GM18861 (cell line): ENCODE measurements at regions not wholly inside any gene's neighbourhood (a gene's known extent, or its start where the extent isn't known, plus 50 kb on each side); places are given as distances from the start of the nearest gene placed in this dataset.

ENCODE experiments used
- ATAC-seq: cut with Tn5 transposase; IDR thresholded peaks from one replicate; pipeline ENCODE4 v1.9.1; 2021; ENCODE audit not compliant: unreplicated experiment

DNA sequence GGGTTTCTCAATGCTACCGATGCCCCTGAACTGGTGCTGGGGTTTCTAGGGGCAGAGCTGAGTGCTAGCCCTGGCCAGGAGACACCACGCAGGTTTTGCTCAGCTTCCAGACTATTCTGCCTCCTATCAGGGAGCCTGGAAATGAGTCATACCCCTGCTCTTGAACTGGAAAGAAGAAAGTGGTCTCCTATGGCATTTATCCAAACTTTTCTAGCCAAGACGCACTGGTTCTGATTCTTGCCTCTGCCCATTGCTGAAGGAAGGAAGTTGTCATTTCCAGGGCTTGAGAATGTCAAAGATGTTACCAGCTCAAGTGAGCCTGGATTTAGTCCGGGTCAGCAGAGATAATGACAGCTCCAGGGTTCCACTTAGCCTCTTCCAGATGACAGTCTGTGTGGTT, 561.9 kb downstream of the CDK5RAP2 start:
- no peak for ATAC-seq

DNA sequence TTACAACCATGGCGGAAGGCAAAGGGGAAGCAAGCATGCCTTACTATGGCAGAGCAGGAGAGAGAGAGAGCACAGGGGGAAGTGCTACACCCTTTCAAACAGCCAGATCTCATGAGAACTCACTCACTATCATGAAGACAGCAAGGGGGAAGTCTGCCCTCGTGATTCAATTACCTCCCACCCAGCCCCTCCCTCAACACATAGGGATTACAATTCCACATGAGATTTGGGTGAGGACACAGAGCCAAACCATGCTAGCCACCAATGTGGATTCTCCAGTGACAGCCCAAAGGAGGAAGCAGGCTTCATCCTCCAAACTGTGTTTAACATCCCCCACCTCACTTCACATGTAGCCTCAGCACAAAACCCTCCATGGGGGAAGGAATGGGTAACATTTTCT, 563.7 kb downstream of the CDK5RAP2 start:
- ATAC-seq, result no peak

- ATAC-seq, result no peak
Measured at GRCh38 chr9:120014796-120015195, 565.2 kb downstream of the CDK5RAP2 start.

- no peak for ATAC-seq
Measured at GRCh38 chr9:120009856-120010255, 570.1 kb downstream of the CDK5RAP2 start.

- no peak for ATAC-seq
Measured at GRCh38 chr9:120001536-120001935, 578.4 kb downstream of the CDK5RAP2 start.

GRCh38 chr9:119998614-119999013, 581.4 kb downstream of the CDK5RAP2 start:
- ATAC-seq, result no peak

- ATAC-seq, result no peak
Measured at GRCh38 chr9:119991797-119992196, 588.2 kb downstream of the CDK5RAP2 start.

DNA sequence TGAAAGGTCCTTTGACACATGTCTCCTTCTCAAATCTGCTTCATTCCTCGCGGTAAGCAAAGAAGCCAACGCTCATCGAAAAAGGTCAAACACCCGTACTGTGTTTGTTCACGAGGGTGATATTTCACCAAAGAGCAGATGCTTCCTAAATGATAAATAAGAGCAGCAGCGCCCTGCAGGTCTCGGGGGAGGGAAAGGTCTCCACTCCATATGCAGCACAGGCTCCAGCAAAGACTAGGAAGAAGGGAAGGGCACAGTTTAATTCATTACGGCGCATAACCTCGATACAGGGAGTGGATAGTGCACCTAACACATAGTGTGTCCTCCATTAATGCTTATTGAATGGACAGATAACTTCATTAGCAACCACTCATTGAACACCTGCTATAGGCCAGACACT, 593.3 kb downstream of the CDK5RAP2 start:
- ATAC-seq, result no peak

GRCh38 chr9:119986205-119986604, 593.8 kb downstream of the CDK5RAP2 start:
- ATAC-seq, result no peak

- no peak for ATAC-seq
Measured at GRCh38 chr9:119974026-119974425, 604.8 kb upstream of the BRINP1 start.

GRCh38 chr9:119968836-119969707, 599.8 kb upstream of the BRINP1 start:
- peak; percentile 92 for ATAC-seq

- ATAC-seq, result no peak
Measured at GRCh38 chr9:119967867-119968535, 598.8 kb upstream of the BRINP1 start.

GRCh38 chr9:119963798-119964372, 594.6 kb upstream of the BRINP1 start:
- ATAC-seq, result no peak

DNA sequence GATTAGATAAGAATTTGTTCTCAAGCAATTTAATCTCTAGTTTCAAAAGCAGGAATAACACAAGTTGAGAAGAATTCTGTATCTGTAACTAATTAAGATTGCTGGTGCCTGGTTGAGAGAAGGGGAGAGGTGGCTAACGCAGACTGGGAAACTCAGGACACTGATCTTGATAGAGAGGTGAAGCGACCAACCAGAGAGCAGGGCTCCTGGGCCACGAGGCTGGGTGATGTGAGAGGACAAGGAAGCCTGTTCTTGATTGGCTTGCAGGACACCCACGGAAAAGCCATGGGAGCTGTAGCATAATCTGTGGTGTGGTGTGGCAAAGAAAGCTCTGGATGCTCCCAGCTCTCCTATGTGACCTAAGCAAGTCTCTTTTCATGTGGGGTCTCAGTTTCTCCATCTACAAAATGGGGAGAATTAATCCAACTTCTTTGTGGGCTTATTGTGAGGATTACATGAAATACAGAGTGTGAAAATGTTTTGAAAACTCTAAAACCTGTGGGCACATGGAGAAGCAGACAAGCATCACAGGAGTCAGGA, 594.1 kb upstream of the BRINP1 start:
- ATAC-seq, result no peak

DNA sequence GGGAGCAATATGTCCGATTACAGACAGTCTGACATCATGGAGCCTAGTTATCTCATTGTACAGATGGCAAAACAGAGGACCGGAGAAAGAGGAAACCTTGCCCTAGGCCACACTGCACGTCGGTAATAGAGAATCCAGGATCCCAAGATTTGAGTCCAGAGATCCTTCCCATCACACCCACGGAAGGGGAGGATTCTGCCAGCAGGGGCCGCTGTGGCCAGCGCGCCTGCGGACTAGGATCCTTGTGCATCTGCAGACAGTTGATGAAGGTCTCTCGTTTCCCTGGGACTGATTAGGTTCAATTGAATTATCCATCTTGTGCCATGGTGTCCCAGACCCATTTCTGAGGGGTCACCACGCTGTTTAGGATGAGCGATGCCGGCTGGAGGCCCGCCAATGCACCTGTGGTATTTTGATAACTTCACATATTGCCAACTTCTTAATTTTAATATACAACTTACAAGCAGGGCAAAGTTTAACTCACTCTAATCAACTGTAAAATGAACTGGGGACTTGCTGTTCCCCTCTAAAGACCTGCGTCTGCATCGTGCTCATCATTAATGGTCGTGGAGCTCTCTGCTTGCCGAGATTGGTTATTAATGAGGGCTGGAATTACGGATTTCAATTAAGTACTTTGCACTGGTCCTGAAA, 592.7 kb upstream of the BRINP1 start:
- ATAC-seq, result no peak

GRCh38 chr9:119959846-119960545, 590.8 kb upstream of the BRINP1 start:
- no peak for ATAC-seq

DNA sequence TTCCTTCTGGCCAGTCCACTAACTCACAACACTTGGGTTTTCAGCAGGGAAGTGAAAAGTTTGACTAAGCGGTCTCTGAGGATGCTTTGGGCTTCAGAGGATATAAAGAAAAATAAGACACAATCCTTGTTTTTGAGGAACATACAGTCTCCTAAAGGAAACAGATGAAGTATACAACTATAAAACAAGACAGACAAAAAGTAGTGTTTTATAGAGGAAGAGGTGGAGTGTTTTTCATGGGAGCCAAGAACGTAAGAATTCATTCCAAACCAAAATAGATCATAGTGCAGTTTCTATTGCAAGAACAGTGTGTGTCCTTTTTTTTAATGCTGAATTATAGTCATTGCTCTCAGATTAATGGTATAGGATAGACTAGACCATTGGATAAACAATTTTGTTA, 586.9 kb upstream of the BRINP1 start:
- ATAC-seq, result no peak

GRCh38 chr9:119955276-119955675, 586.0 kb upstream of the BRINP1 start:
- no peak for ATAC-seq

DNA sequence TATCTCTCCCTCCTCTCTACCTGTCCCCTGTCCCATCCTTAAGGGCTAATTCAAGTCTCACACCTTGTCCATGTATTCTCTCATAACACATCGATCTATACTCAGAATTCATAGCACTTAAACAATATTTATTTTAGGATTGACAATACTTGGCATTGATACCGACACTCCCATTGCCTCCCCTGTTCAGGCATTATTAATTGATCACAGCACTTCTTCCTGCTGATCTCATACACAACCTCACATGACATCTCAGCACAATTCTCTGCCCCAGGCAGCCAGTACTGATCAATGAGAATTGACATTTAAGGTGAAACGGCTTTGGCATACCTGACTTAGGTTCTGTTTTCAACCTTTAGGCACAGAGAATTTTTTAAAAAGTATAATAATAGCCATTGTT, 582.4 kb upstream of the BRINP1 start:
- no peak for ATAC-seq

DNA sequence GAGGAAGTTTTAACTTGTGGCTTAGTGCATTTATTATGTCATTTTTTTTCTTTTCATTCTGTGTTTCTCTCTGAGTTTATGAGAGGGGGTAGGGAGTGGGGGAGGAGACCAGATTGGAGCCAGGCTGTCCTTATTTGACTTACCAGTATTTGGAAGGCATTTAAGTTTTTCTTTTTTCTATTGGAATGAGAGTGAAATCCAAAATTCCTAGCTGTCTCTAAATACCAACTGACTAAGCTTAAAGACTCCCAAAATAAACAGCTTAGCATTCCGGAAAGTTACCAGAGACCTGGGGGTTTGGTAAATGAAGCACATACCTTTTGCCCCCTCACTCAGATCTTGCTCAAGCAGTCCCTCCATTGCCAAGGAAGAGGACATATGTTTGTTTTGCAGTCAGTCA, 581.9 kb upstream of the BRINP1 start:
- ATAC-seq, result no peak

- ATAC-seq, result no peak
Measured at GRCh38 chr9:119945686-119946085, 576.5 kb upstream of the BRINP1 start.
